ENCODE measurements at regions not wholly inside any gene's neighbourhood (a gene's known extent, or its start where the extent isn't known, plus 50 kb on each side); places are given as distances from the start of the nearest gene placed in this dataset.

DNA sequence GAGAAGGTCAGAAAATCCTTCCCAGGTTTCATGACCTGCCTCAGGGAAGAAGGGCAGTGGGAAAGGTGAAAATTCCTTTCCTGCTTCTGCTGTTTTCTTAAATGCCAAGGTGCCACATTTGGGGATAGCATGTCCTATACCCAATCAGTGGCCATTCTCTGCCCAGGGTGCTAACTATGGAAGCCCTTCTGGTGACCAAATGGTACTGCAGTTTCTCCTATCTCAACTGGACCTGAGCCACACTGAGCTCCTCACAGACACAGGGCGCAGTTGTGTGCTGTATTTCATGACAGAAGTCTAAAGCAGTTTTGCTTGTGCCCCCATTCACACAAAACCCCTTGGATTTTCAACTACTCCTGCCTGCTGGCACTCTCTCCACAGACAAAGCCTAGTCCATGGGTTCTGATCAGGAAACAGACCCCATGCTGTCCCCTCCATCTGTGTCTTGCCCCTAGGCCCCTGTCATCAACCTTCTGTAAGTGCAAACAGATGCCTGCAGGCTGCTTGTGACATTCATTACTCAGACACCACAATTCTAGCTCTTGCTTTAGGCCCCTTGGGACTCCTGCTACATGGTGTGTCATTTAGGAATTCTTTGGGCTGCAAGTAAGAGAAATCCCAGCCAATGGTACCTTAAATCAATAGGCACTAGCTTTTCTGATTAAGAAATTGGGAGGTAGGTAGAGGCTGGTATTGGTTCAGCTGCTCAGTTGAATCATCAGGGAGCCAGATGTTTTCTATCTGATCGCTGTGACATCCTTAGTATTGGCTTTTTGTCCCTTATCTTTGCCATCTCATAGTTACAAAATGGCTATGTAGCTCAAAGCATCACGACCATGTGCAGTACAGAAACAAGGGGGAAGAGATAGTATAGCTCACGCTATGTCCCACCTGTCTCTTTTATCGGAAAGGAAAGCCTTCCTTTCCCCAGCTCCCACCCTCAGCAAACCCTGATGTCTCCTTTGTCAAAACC, 147.8 kb downstream of the CD83 start:
- TF ChIP-seq, protein P1, sequence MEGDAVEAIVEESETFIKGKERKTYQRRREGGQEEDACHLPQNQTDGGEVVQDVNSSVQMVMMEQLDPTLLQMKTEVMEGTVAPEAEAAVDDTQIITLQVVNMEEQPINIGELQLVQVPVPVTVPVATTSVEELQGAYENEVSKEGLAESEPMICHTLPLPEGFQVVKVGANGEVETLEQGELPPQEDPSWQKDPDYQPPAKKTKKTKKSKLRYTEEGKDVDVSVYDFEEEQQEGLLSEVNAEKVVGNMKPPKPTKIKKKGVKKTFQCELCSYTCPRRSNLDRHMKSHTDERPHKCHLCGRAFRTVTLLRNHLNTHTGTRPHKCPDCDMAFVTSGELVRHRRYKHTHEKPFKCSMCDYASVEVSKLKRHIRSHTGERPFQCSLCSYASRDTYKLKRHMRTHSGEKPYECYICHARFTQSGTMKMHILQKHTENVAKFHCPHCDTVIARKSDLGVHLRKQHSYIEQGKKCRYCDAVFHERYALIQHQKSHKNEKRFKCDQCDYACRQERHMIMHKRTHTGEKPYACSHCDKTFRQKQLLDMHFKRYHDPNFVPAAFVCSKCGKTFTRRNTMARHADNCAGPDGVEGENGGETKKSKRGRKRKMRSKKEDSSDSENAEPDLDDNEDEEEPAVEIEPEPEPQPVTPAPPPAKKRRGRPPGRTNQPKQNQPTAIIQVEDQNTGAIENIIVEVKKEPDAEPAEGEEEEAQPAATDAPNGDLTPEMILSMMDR (IDR thresholded peaks at IDR 0.05) = no peak
- TF ChIP-seq POLR2A (IDR thresholded peaks at IDR 0.05) = no peak
- TF ChIP-seq EP300 (IDR thresholded peaks at IDR 0.05; ENCODE audit: low read depth) = no peak
- no peak for TF ChIP-seq POLR2AphosphoS5 (IDR thresholded peaks at IDR 0.05)
